Dedifferentiated amniotic fluid mesenchymal stem cell (primary cell): ENCODE measurements at regions not wholly inside any gene's neighbourhood (a gene's known extent, or its start where the extent isn't known, plus 50 kb on each side); places are given as distances from the start of the nearest gene placed in this dataset.
"Not testable (repeated sequence)": the region's sequence is repeated elsewhere in the genome, so short reads cannot be mapped to it uniquely, and the experiment has no call there.

Source experiments
- DNase-seq: peaks from one replicate; pipeline ENCODE4 v3.0.0-alpha.2; 2016; ENCODE audit errors: extremely low spot score

- DNase-seq, result no peak
Observed at GRCh38 chr3:106398891-106399600, 530.2 kb upstream of the CBLB start.

GRCh38 chr3:106399761-106400160 lies 530.9 kb upstream of the CBLB start:
- no peak for DNase-seq

- DNase-seq, result no peak
Observed at GRCh38 chr3:106401666-106402490, 533.1 kb upstream of the CBLB start.

GRCh38 chr3:106403371-106404145 lies 534.7 kb upstream of the CBLB start:
- no peak for DNase-seq

GRCh38 chr3:106413683-106414082 lies 544.9 kb upstream of the CBLB start:
- DNase-seq, result no peak

- no peak for DNase-seq
Observed at GRCh38 chr3:106420628-106421027, 551.8 kb upstream of the CBLB start.

GRCh38 chr3:106421426-106421825 lies 552.6 kb upstream of the CBLB start:
- no peak for DNase-seq

GRCh38 chr3:106421909-106422308 lies 553.1 kb upstream of the CBLB start:
- peak; percentile 16 for DNase-seq

- DNase-seq, result no peak
Observed at GRCh38 chr3:106423321-106424225, 554.8 kb upstream of the CBLB start.

- DNase-seq, result peak; percentile 66
Observed at GRCh38 chr3:106425026-106425425, 556.2 kb upstream of the CBLB start.

GRCh38 chr3:106425916-106426315 lies 557.1 kb upstream of the CBLB start:
- no peak for DNase-seq

GRCh38 chr3:106428565-106428994 lies 559.8 kb upstream of the CBLB start:
- peak; percentile 98 for DNase-seq

- DNase-seq, result no peak
Observed at GRCh38 chr3:106431721-106432120, 562.9 kb upstream of the CBLB start.

GRCh38 chr3:106435899-106436453 lies 567.2 kb upstream of the CBLB start:
- no peak for DNase-seq

GRCh38 chr3:106438887-106439286 lies 570.1 kb upstream of the CBLB start:
- no peak for DNase-seq

GRCh38 chr3:106440672-106441071 lies 571.9 kb upstream of the CBLB start:
- no peak for DNase-seq

GRCh38 chr3:106446271-106446670 lies 577.5 kb upstream of the CBLB start:
- no peak for DNase-seq

GRCh38 chr3:106447723-106448301 lies 579.0 kb upstream of the CBLB start:
- DNase-seq, result no peak

- DNase-seq, result not testable (repeated sequence)
Observed at GRCh38 chr3:106448372-106448966, 579.7 kb upstream of the CBLB start.

GRCh38 chr3:106452096-106452495 lies 583.3 kb upstream of the CBLB start:
- no peak for DNase-seq
